ENCODE measurements at regions not wholly inside any gene's neighbourhood (a gene's known extent, or its start where the extent isn't known, plus 50 kb on each side); places are given as distances from the start of the nearest gene placed in this dataset.
A peak's percentile ranks its signal among the peaks of the same experiment; 100 is the strongest.

GRCh38 chr22:27404441-27404840 lies 397.1 kb downstream of the MN1 start:
- no peak for DNase-seq

GRCh38 chr22:27405672-27406388 lies 395.7 kb downstream of the MN1 start:
- no peak for DNase-seq

- DNase-seq = no peak
These were observed 395.1 kb downstream of the MN1 start for GRCh38 chr22:27406389-27406861.

- DNase-seq = no peak
These were observed 394.1 kb downstream of the MN1 start for GRCh38 chr22:27407369-27407985.

- no peak for DNase-seq
These were observed 393.5 kb downstream of the MN1 start for GRCh38 chr22:27408068-27408467.

GRCh38 chr22:27409299-27409698 lies 392.3 kb downstream of the MN1 start:
- no peak for DNase-seq

- DNase-seq = no peak
These were observed 388.6 kb downstream of the MN1 start for GRCh38 chr22:27412866-27413445.

GRCh38 chr22:27413702-27414101 lies 387.9 kb downstream of the MN1 start:
- DNase-seq = no peak

- DNase-seq = no peak
These were observed 384.8 kb downstream of the MN1 start for GRCh38 chr22:27416511-27417420.

GRCh38 chr22:27417421-27417814 lies 384.1 kb downstream of the MN1 start:
- DNase-seq = no peak

- no peak for DNase-seq
These were observed 383.3 kb downstream of the MN1 start for GRCh38 chr22:27418261-27418660.

- no peak for DNase-seq
These were observed 382.1 kb downstream of the MN1 start for GRCh38 chr22:27419473-27419872.

GRCh38 chr22:27420195-27420816 lies 381.2 kb downstream of the MN1 start:
- peak; percentile 53 for DNase-seq

- DNase-seq = peak; percentile 87
These were observed 380.7 kb downstream of the MN1 start for GRCh38 chr22:27420817-27421361.

GRCh38 chr22:27422442-27422841 lies 379.1 kb downstream of the MN1 start:
- DNase-seq = no peak

- no peak for DNase-seq
These were observed 377.2 kb downstream of the MN1 start for GRCh38 chr22:27424319-27424718.

- DNase-seq = no peak
These were observed 372.1 kb downstream of the MN1 start for GRCh38 chr22:27429476-27429875.

- DNase-seq = no peak
These were observed 370.5 kb downstream of the MN1 start for GRCh38 chr22:27431081-27431480.

- no peak for DNase-seq
These were observed 369.7 kb downstream of the MN1 start for GRCh38 chr22:27431896-27432295.

- no peak for DNase-seq
These were observed 368.5 kb downstream of the MN1 start for GRCh38 chr22:27433099-27433498.

- DNase-seq = no peak
These were observed 367.9 kb downstream of the MN1 start for GRCh38 chr22:27433585-27434190.

- no peak for DNase-seq
These were observed 366.7 kb downstream of the MN1 start for GRCh38 chr22:27434898-27435297.

All from hindlimb muscle (tissue), 1 donor.